Skeletal muscle cell (primary cell): ENCODE measurements at regions not wholly inside any gene's neighbourhood (a gene's known extent, or its start where the extent isn't known, plus 50 kb on each side); places are given as distances from the start of the nearest gene placed in this dataset.
"Not testable (repeated sequence)": the region's sequence is repeated elsewhere in the genome, so short reads cannot be mapped to it uniquely, and the experiment has no call there.

ENCODE experiments used
- DNase-seq: peaks from one replicate; pipeline ENCODE4 v3.0.0-alpha.2; 2010; ENCODE audit warnings: low read depth
- H3K4me3 ChIP-seq: 2 replicates; pipeline ENCODE4 v1.5.1; 2011; ENCODE audit warnings: low read depth, mild to moderate bottlenecking, control low read depth, low read length, moderate library complexity

GRCh38 chr7:55743454-55743717 is 119.2 kb downstream of the SEPTIN14 start:
- DNase-seq, H3K4me3 ChIP-seq: not testable (repeated sequence)

GRCh38 chr7:55742651-55743453 is 119.7 kb downstream of the SEPTIN14 start:
- not testable (repeated sequence) for DNase-seq, H3K4me3 ChIP-seq

- H3K4me3 ChIP-seq, DNase-seq: not testable (repeated sequence)
These were observed 120.6 kb downstream of the SEPTIN14 start for GRCh38 chr7:55741721-55742631.

GRCh38 chr7:55740633-55741250 is 121.8 kb downstream of the SEPTIN14 start:
- DNase-seq, H3K4me3 ChIP-seq: not testable (repeated sequence)

GRCh38 chr7:55740053-55740452 is 122.5 kb downstream of the SEPTIN14 start:
- DNase-seq, H3K4me3 ChIP-seq: not testable (repeated sequence)

GRCh38 chr7:55736641-55737221 is 125.8 kb downstream of the SEPTIN14 start:
- not testable (repeated sequence) for H3K4me3 ChIP-seq, DNase-seq

- H3K4me3 ChIP-seq, result no peak overlapping the region
- no peak for DNase-seq
These were observed 129.1 kb downstream of the SEPTIN14 start for GRCh38 chr7:55733241-55734140.

GRCh38 chr7:55731931-55732330 is 130.6 kb downstream of the SEPTIN14 start:
- no peak for DNase-seq
- no peak overlapping the region for H3K4me3 ChIP-seq

- no peak overlapping the region for H3K4me3 ChIP-seq
- no peak for DNase-seq
These were observed 132.4 kb downstream of the SEPTIN14 start for GRCh38 chr7:55730197-55730596.

GRCh38 chr7:55723621-55723941 is 139.0 kb downstream of the SEPTIN14 start:
- H3K4me3 ChIP-seq, result no peak overlapping the region
- no peak for DNase-seq

- not testable (repeated sequence) for DNase-seq, H3K4me3 ChIP-seq
These were observed 139.5 kb downstream of the SEPTIN14 start for GRCh38 chr7:55722874-55723620.

GRCh38 chr7:55721004-55721403 is 141.5 kb downstream of the SEPTIN14 start:
- DNase-seq, H3K4me3 ChIP-seq: not testable (repeated sequence)

- not testable (repeated sequence) for H3K4me3 ChIP-seq, DNase-seq
These were observed 143.1 kb upstream of the VOPP1 start for GRCh38 chr7:55715247-55715867.

- H3K4me3 ChIP-seq, DNase-seq: not testable (repeated sequence)
These were observed 142.1 kb upstream of the VOPP1 start for GRCh38 chr7:55714370-55714769.

- H3K4me3 ChIP-seq, DNase-seq: not testable (repeated sequence)
These were observed 138.0 kb upstream of the VOPP1 start for GRCh38 chr7:55710312-55710711.

- H3K4me3 ChIP-seq, DNase-seq: not testable (repeated sequence)
These were observed 135.7 kb upstream of the VOPP1 start for GRCh38 chr7:55708028-55708427.

GRCh38 chr7:55707410-55707809 is 135.1 kb upstream of the VOPP1 start:
- not testable (repeated sequence) for DNase-seq, H3K4me3 ChIP-seq
